ENCODE measurements at regions not wholly inside any gene's neighbourhood (a gene's known extent, or its start where the extent isn't known, plus 50 kb on each side); places are given as distances from the start of the nearest gene placed in this dataset.

- intact Hi-C loops (cut with DNase I), result no loop called here
- Histone ChIP-seq H3K9me3 (no peaks in the 10 kb centered on the region), H3K27me3 (no peaks in the 10 kb centered on the region), H3K27ac (no peak overlapping the region), H3K4me3 (no peak overlapping the region), H3K36me3 (no peaks in the 10 kb centered on the region), H3K4me1 (peaks cover 5% of the 10 kb centered on the region)
- no peak for DNase-seq (ENCODE audit: extremely low spot score in 2 of 2)
- TF ChIP-seq POLR2AphosphoS5 (IDR thresholded peaks at IDR 0.05; ENCODE audit: insufficient read depth in 1 of 2, low read depth in 1 of 2) (no peak), POLR2A (IDR thresholded peaks at IDR 0.05) (no peak), CTCF (IDR thresholded peaks at IDR 0.05) (no peak)
Observed at GRCh38 chr16:50462793-50463507, 85.2 kb upstream of the NKD1 start.

- Histone ChIP-seq H3K27me3 (no peaks in the 10 kb centered on the region), H3K36me3 (no peaks in the 10 kb centered on the region)
Observed at GRCh38 chr16:50461400-50461760, 86.8 kb upstream of the NKD1 start.

GRCh38 chr16:50460538-50461399 lies 87.4 kb upstream of the NKD1 start:
- H3K4me1 ChIP-seq, result no peaks in the 10 kb centered on the region
- TF ChIP-seq CTCF (IDR thresholded peaks at IDR 0.05) (no peak), POLR2A (IDR thresholded peaks at IDR 0.05) (no peak), POLR2AphosphoS5 (IDR thresholded peaks at IDR 0.05; ENCODE audit: insufficient read depth in 1 of 2, low read depth in 1 of 2) (no peak)

More at GRCh38 chr16:50461400-50461760, 86.8 kb upstream of the NKD1 start:
- intact Hi-C loops (cut with DNase I), result no loop called here
- Histone ChIP-seq H3K4me1 (no peaks in the 10 kb centered on the region), H3K9me3 (no peaks in the 10 kb centered on the region), H3K27ac (no peak overlapping the region), H3K4me3 (no peak overlapping the region)
- TF ChIP-seq CTCF (IDR thresholded peaks at IDR 0.05) (no peak), POLR2A (IDR thresholded peaks at IDR 0.05) (no peak), POLR2AphosphoS5 (IDR thresholded peaks at IDR 0.05; ENCODE audit: insufficient read depth in 1 of 2, low read depth in 1 of 2) (no peak)
- DNase-seq (ENCODE audit: extremely low spot score in 2 of 2), result no peak

GRCh38 chr16:50459496-50460080 lies 88.6 kb upstream of the NKD1 start:
- Histone ChIP-seq H3K4me3 (no peak overlapping the region), H3K27ac (no peak overlapping the region), H3K27me3 (no peaks in the 10 kb centered on the region), H3K9me3 (no peaks in the 10 kb centered on the region), H3K4me1 (no peaks in the 10 kb centered on the region), H3K36me3 (no peaks in the 10 kb centered on the region)
- intact Hi-C loops (cut with DNase I), result no loop called here
- no peak for DNase-seq (ENCODE audit: extremely low spot score in 2 of 2)
- TF ChIP-seq POLR2A (IDR thresholded peaks at IDR 0.05) (no peak), CTCF (IDR thresholded peaks at IDR 0.05) (no peak), POLR2AphosphoS5 (IDR thresholded peaks at IDR 0.05; ENCODE audit: insufficient read depth in 1 of 2, low read depth in 1 of 2) (no peak)

More at GRCh38 chr16:50460538-50461399, 87.4 kb upstream of the NKD1 start:
- intact Hi-C loops (cut with DNase I), result no loop called here
- Histone ChIP-seq H3K27ac (no peak overlapping the region), H3K9me3 (no peaks in the 10 kb centered on the region), H3K27me3 (no peaks in the 10 kb centered on the region), H3K4me3 (no peak overlapping the region), H3K36me3 (no peaks in the 10 kb centered on the region)
- no peak for DNase-seq (ENCODE audit: extremely low spot score in 2 of 2)

Data from vagina (tissue), 2 donors.